ENCODE measurements at regions not wholly inside any gene's neighbourhood (a gene's known extent, or its start where the extent isn't known, plus 50 kb on each side); places are given as distances from the start of the nearest gene placed in this dataset.
"Not testable (repeated sequence)": the region's sequence is repeated elsewhere in the genome, so short reads cannot be mapped to it uniquely, and the experiment has no call there.

DNA sequence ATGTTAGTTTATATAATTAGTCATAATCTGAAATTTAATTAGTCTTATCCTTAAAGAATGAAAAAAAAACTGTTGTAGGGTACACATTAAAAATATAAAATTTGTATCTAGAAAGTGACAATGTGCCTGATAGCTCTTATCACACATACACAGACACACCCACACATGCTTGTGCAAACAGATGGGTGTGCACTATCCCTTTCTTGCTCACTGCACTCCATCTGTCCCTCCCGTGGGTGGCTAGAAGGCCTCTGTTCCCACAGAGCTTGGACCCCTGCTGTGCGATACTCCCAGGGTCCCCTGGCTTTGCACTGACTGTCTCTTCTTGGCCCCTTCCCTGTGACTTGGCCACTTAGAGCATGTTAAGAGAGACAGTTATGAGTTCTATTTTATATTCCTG, 123.9 kb upstream of the ACKR3 start:
- no peak for FAIRE-seq
- TF ChIP-seq POLR2A (IDR thresholded peaks at IDR 0.05; ENCODE audit: low read depth, low read length): no peak
- no peak for DNase-seq (ENCODE audit: insufficient read length, low spot score)

DNA sequence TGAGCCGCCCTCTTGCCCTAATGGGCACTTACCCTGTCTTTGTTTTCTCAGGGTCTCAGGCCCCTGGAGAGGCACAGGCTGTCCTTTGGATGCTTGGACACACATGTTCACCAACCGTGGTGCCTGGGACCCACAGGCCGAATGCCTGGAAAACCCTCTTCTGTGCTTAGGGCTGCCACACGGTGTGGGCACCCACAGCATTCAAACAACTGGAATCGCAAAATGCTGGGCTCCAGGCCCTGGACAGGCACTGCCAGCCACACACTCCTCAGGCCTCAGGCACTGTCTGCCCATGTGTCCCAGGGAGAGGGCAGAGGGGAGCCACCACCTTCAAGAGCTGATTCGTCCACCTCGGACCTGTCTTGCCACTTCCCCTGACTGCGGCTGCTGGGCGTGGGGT, 123.1 kb upstream of the ACKR3 start:
- TF ChIP-seq POLR2A (IDR thresholded peaks at IDR 0.05; ENCODE audit: low read depth, low read length): no peak
- FAIRE-seq: no peak

DNA sequence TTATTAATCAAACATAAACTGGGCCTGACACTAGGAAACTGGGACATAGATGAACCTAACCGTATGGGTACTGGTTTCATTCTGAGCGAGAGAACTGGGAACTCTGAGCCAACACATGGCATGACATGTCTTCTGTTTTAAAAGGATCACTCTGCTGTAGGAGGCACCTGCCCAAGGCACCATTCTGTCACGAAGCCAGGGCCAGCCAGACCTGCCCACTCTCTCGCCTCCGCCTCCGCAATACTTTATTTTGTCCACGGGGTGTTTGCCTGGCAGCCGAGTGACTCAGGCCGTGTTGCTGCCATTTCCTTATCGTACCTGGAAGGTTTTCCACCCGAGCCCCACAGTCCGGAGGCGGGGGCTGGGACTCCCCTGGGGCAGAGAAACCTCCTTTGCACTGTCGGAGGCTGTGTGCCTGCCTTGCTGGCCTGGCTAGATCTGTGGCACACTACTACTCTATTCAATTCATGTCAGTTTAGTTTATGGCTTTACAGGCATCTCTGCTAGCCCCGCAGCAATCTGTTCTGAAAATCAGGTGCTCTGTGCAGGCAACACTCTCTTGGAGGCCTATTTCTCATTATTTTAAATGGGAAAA, 120.4 kb upstream of the ACKR3 start:
- DNase-seq (ENCODE audit: insufficient read length, low spot score) (no peak), FAIRE-seq (no peak)
- no peak for TF ChIP-seq POLR2A (IDR thresholded peaks at IDR 0.05; ENCODE audit: low read depth, low read length)

More for the DNA sequence above, 123.1 kb upstream of the ACKR3 start:
- no peak for DNase-seq (ENCODE audit: insufficient read length, low spot score)

- DNase-seq (ENCODE audit: insufficient read length, low spot score) (no peak), FAIRE-seq (no peak)
- TF ChIP-seq POLR2A (IDR thresholded peaks at IDR 0.05; ENCODE audit: low read depth, low read length): no peak
These were observed 117.4 kb upstream of the ACKR3 start for GRCh38 chr2:236452238-236452637.

DNA sequence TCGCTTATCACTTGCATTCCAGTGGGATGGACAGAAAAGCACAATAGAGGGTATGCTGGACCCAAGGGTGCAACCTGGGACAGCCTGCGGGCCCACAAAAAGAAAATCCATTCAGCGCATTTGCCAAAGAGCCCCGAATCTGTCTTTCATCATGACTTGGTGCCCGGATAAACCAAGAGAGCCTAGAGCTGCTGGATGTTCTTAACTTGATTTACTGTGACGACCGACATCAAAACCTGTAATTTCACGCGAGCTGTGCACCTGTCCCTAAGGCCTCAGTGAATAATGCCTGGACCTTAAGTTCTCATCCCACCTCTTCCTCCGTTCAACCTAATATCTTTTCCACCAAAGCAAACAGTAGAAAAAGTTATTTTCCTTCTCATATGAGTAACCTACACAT, 115.5 kb upstream of the ACKR3 start:
- DNase-seq (ENCODE audit: insufficient read length, low spot score) (no peak), FAIRE-seq (no peak)
- TF ChIP-seq POLR2A (IDR thresholded peaks at IDR 0.05; ENCODE audit: low read depth, low read length): no peak

DNA sequence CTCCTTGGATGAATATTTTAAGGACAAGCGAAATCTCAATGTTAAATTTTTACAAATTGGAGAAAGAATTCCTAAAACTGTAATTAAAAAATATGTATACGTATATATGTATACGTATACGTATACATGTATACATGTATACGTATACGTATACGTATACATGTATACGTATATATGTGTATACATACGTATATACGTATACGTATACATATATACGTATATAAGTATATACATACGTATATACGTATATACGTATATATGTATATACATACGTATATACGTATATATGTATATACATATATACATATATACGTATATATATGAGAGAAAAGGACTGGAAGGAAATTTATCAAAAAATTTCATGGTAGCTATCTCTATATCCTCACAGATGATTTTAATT, 110.2 kb upstream of the ACKR3 start:
- DNase-seq (ENCODE audit: insufficient read length, low spot score): no peak
- FAIRE-seq: no peak
- TF ChIP-seq POLR2A (IDR thresholded peaks at IDR 0.05; ENCODE audit: low read depth, low read length): no peak

- no peak for TF ChIP-seq POLR2A (IDR thresholded peaks at IDR 0.05; ENCODE audit: low read depth, low read length)
- FAIRE-seq (no peak), DNase-seq (ENCODE audit: insufficient read length, low spot score) (no peak)
These were observed 105.5 kb upstream of the ACKR3 start for GRCh38 chr2:236464140-236464539.

GRCh38 chr2:236472720-236473495, 96.7 kb upstream of the ACKR3 start:
- no peak for FAIRE-seq
- no peak for TF ChIP-seq POLR2A (IDR thresholded peaks at IDR 0.05; ENCODE audit: low read depth, low read length)
- DNase-seq (ENCODE audit: insufficient read length, low spot score): no peak

DNA sequence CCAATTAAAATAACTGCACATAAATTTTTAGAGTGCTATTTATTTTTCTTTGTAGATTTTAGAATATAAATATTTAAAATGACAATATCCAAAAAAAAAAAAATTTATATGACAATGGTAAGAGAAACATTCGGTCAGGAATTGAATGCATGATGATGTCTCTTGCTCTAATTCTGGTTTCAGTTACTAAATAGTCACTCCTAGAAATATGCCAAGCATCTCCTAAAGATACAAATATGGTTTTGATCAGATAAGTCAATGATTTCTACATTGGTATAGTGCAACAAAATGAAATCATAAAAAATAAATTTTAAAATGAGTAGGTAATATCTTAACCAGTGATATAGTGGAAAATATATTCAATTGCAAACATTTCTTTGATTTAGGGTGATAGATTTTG, 95.9 kb upstream of the ACKR3 start:
- no peak for DNase-seq (ENCODE audit: insufficient read length, low spot score)
- TF ChIP-seq POLR2A (IDR thresholded peaks at IDR 0.05; ENCODE audit: low read depth, low read length): no peak
- FAIRE-seq: no peak

DNA sequence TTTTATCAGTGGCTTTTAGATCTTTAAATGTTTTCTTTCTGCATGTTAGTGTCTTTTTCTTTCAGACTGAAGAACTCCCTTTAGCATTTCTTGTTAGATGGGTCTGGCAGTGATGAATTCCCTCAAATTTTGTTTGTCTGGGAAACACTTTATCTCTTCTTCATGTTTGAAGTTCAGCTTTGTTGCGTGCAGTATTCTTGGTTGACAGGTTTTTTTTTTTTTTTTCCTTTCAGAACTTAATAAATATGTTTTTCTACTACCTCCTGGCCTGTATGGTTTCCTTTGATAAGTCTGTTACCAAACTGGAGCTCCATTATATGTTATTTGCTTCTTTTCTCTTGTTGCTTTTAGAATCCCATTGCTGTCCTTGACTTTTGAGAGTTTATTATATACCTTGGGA, 89.8 kb upstream of the ACKR3 start:
- no peak for DNase-seq (ENCODE audit: insufficient read length, low spot score)
- FAIRE-seq: no peak
- TF ChIP-seq POLR2A (IDR thresholded peaks at IDR 0.05; ENCODE audit: low read depth, low read length): no peak

- no peak for FAIRE-seq
- DNase-seq (ENCODE audit: insufficient read length, low spot score): no peak
- no peak for TF ChIP-seq POLR2A (IDR thresholded peaks at IDR 0.05; ENCODE audit: low read depth, low read length)
These were observed 86.5 kb upstream of the ACKR3 start for GRCh38 chr2:236483102-236483501.

GRCh38 chr2:236485519-236485918, 84.1 kb upstream of the ACKR3 start:
- no peak for DNase-seq (ENCODE audit: insufficient read length, low spot score)
- no peak for FAIRE-seq
- TF ChIP-seq POLR2A (IDR thresholded peaks at IDR 0.05; ENCODE audit: low read depth, low read length): no peak

GRCh38 chr2:236489083-236489482, 80.5 kb upstream of the ACKR3 start:
- not testable (repeated sequence) for FAIRE-seq; DNase-seq (ENCODE audit: insufficient read length, low spot score)

GRCh38 chr2:236489895-236490404, 79.7 kb upstream of the ACKR3 start:
- no peak for FAIRE-seq
- TF ChIP-seq POLR2A (IDR thresholded peaks at IDR 0.05; ENCODE audit: low read depth, low read length): no peak
- no peak for DNase-seq (ENCODE audit: insufficient read length, low spot score)

GRCh38 chr2:236496340-236496739, 73.3 kb upstream of the ACKR3 start:
- no peak for FAIRE-seq
- TF ChIP-seq POLR2A (IDR thresholded peaks at IDR 0.05; ENCODE audit: low read depth, low read length): no peak

More at GRCh38 chr2:236496340-236496739, 73.3 kb upstream of the ACKR3 start:
- no peak for DNase-seq (ENCODE audit: insufficient read length, low spot score)
